Duodenal mucosa (tissue), 2 donors: ENCODE measurements at regions not wholly inside any gene's neighbourhood (a gene's known extent, or its start where the extent isn't known, plus 50 kb on each side); places are given as distances from the start of the nearest gene placed in this dataset.
"Not testable (repeated sequence)": the region's sequence is repeated elsewhere in the genome, so short reads cannot be mapped to it uniquely, and the experiment has no call there.

Experiments
- H3K27ac ChIP-seq: one replicate; pipeline ENCODE4 v1.7.0; 2013; ENCODE audit warnings: low read depth, low read length
- H3K27me3 ChIP-seq, 2 donors: one replicate each; pipeline ENCODE4 v1.7.0; 2013; ENCODE audit warnings: low read length in 2 of 2, control low read depth in 1 of 2; ENCODE audit not compliant: insufficient read depth in 2 of 2, control insufficient read depth in 1 of 2
- H3K36me3 ChIP-seq, 2 donors: one replicate each; pipeline ENCODE4 v1.7.0; 2013; ENCODE audit warnings: low read length in 2 of 2, control low read depth in 1 of 2; ENCODE audit not compliant: insufficient read depth in 2 of 2, control insufficient read depth in 1 of 2
- H3K4me1 ChIP-seq, 2 donors: one replicate each; pipeline ENCODE4 v1.7.0; 2013; ENCODE audit warnings: low read length in 2 of 2, control low read depth in 1 of 2; ENCODE audit not compliant: insufficient read depth in 2 of 2, control insufficient read depth in 1 of 2
- H3K4me3 ChIP-seq, 2 donors: one replicate each; pipeline ENCODE4 v1.7.0; 2013; ENCODE audit warnings: low read length in 2 of 2, low read depth in 1 of 2
- H3K9ac ChIP-seq, 2 donors: one replicate each; pipeline ENCODE4 v1.7.0; 2013; ENCODE audit warnings: low read length in 2 of 2, low read depth in 1 of 2
- H3K9me3 ChIP-seq, 2 donors: one replicate each; pipeline ENCODE4 v1.7.0; 2013; ENCODE audit warnings: low read length in 2 of 2, control low read depth in 1 of 2; ENCODE audit not compliant: control insufficient read depth in 1 of 2

DNA sequence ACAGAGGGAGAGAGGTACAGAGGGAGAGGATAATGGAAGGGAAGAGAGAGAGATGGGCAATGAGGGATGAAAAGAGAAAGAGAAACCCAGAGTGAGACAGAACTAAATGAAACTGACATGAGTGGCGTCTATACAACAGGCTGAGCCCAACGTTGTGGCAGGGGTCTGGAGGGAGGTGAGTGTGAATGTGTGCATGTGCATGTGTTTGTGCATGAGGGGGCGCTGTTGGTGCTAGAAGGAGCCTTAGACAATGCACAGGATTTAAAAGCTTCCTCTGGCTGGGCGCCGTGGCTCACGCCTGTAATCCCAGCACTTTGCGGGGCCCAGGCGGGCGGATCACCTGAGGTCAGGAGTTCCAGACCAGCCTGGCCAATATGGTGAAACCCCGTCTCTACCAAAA is 454.8 kb upstream of the CDH11 start:
- Histone ChIP-seq H3K27ac (no peak overlapping the region), H3K36me3 (no peaks in the 10 kb centered on the region), H3K27me3 (no peaks in the 10 kb centered on the region), H3K4me1 (no peaks in the 10 kb centered on the region), H3K9ac (no peak overlapping the region), H3K4me3 (no peak overlapping the region), H3K9me3 (peaks cover 0 to 8% of the 10 kb centered on the region in 2 donors)

DNA sequence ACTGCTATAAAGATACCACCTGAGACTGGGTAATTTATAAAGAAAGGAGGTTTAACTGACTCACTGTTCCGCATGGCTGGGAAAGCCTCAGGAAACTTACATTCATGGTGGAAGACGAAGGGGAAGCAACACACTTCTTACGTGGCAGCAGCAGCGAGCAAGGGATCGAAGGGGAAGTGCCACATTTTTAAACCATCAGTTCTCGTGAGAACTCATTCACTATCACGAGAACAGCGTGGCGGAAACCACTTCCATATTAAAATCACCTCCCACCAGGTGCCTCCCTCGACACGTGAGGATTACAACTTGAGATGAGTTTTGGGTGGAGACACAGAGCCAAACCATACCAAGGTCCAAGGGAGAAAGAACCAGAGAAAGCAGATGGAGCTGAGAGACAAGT is 454.3 kb upstream of the CDH11 start:
- no peaks in the 10 kb centered on the region for H3K36me3 ChIP-seq
- H3K4me3 ChIP-seq = no peak overlapping the region
- H3K4me1 ChIP-seq = no peaks in the 10 kb centered on the region
- H3K9ac ChIP-seq = no peak overlapping the region
- H3K27ac ChIP-seq = no peak overlapping the region
- H3K9me3 ChIP-seq = peaks cover 0 to 8% of the 10 kb centered on the region in 2 donors
- no peaks in the 10 kb centered on the region for H3K27me3 ChIP-seq

DNA sequence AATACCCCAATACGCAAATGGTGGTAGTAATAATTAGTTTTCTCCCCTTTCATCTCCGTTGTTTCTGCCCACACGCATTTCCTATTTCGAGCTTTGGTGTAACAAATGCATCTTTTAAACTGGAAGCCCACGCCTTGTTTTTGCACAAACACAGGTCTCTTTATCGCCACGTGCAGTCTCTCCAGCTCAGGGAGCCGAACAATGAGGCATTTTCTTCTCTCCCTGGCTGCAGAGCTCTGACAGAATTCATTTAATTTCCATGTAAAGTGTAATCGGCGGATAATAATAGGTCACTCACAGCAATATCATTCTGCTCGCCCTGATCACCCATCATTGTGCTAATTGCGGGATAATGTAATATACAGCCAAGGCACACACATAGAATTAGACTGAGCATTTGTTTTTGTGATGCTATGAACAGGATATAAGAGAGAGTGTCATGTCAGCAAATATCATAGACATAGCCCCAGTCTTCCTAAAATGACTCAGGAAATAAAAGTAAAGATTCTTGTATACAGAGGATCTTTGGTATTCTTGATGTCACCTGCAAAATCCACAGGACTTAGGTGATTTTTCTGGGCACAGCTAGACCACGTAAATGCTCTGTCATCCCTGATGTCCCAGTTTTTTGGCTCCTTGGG is 452.6 kb upstream of the CDH11 start:
- H3K27ac ChIP-seq = no peak overlapping the region
- H3K9ac ChIP-seq = no peak overlapping the region
- H3K4me1 ChIP-seq = no peaks in the 10 kb centered on the region
- H3K9me3 ChIP-seq = peaks cover 0 to 8% of the 10 kb centered on the region in 2 donors
- no peak overlapping the region for H3K4me3 ChIP-seq
- no peaks in the 10 kb centered on the region for H3K36me3 ChIP-seq
- H3K27me3 ChIP-seq = no peaks in the 10 kb centered on the region

DNA sequence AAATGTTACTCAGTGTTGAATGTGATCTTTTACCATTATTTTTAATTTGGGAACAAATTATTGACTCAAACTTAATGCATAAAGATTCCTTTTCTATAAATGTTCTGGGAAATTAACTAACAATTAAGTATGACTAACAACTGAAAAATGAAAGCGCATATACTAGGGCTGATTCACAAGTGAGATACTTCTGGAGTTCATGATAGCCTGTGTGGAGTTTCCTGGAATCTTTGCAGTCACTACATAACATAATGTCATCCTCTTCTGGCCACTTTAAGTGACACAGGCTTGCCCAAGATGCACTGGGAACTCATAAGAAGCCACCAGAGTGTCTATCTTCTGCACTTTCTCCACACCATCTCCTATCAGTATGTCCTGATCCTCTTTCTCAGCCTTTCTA is 450.3 kb upstream of the CDH11 start:
- peaks cover 0 to 8% of the 10 kb centered on the region in 2 donors for H3K9me3 ChIP-seq
- no peaks in the 10 kb centered on the region for H3K27me3 ChIP-seq
- H3K36me3 ChIP-seq = no peaks in the 10 kb centered on the region
- H3K27ac ChIP-seq = no peak overlapping the region
- H3K4me3 ChIP-seq = no peak overlapping the region
- H3K4me1 ChIP-seq = no peaks in the 10 kb centered on the region
- H3K9ac ChIP-seq = no peak overlapping the region

DNA sequence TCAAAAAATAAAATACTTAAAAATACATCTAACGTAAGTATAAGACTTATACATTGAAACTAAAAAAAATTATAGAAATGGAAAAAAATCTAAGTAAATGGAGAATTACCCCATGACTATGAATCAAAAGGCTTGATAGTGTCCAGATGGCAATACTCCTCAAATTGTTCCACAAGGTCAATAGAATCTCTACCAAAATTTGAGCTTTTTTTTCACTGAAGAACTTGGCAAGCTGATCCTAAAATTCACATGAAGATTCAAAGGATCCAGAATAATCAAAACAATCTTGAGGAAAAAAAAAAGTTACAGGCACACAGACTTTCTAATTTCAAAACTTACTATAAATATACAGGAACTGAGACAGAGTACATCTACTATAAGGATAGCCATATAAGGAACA is 448.4 kb upstream of the CDH11 start:
- Histone ChIP-seq H3K27ac (no peak overlapping the region), H3K4me1 (no peaks in the 10 kb centered on the region), H3K27me3 (no peaks in the 10 kb centered on the region), H3K36me3 (no peaks in the 10 kb centered on the region), H3K9ac (no peak overlapping the region), H3K9me3 (no peaks in the 10 kb centered on the region), H3K4me3 (no peak overlapping the region)

DNA sequence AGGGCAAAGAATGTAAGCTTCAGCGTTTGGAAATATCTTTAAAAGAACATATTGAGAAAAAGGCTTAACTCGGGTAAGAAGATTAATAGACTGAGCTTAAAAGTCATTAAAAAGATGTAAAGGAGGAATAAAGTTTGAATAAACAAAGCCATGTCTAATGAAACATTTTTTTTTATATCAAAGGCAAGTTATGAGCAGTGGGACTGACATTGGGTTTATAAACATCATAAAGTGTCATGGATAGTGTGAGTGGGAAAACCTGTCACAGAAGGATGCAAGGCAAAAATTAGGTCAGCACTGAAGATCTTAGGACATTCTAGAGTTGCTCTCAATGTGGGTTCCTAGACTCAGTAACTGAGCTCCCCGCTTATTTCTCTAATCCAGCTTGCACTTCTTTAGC is 438.0 kb upstream of the CDH11 start:
- Histone ChIP-seq H3K4me3 (no peak overlapping the region), H3K27me3 (no peaks in the 10 kb centered on the region), H3K36me3 (no peaks in the 10 kb centered on the region), H3K4me1 (no peaks in the 10 kb centered on the region), H3K9ac (no peak overlapping the region), H3K9me3 (peaks cover 4 to 7% of the 10 kb centered on the region in 2 donors), H3K27ac (no peak overlapping the region)

DNA sequence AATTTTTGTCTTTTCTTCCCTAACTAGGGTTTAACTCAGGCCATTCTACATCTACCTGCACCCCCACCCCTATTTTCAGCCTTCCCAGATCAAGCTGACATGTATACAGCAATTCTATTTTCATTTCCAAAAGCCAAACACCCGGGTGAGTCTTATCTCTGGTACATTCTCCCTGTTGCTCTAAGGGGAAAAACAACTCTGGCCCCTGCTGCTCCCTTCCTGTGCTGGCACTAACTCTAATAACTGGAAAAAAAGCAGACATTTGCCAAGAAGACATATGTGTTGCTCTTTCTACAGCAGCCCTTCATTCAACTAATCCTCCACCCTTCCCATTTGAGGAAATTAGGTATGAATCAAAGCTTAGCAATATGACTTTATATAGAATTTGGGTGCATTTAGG is 427.8 kb upstream of the CDH11 start:
- not testable (repeated sequence) for H3K9me3 ChIP-seq, H3K9ac ChIP-seq, H3K4me1 ChIP-seq, H3K27ac ChIP-seq, H3K4me3 ChIP-seq, H3K27me3 ChIP-seq, H3K36me3 ChIP-seq

DNA sequence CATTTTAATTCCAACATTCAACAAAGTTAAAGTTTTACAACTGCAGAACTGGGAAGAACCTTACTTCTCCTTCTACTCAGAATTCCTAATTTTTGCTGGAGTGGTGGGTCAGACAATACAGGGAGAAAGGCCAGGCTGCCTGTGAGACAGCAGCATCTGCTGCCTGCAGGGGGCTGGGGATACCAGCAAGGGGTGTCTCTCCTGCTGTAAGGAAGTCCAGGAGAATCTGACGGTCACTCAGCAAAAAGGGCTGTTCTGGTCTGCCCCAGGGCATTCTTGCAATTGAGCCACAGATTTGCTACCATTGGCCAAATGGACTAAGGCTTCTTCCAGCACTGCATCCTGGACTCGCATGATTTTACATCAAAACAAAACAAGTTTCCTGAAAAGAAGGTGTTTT is 426.6 kb upstream of the CDH11 start:
- H3K27me3 ChIP-seq = no peaks in the 10 kb centered on the region
- H3K9me3 ChIP-seq = no peaks in the 10 kb centered on the region
- no peak overlapping the region for H3K4me3 ChIP-seq
- no peak overlapping the region for H3K9ac ChIP-seq
- no peaks in the 10 kb centered on the region for H3K36me3 ChIP-seq
- no peaks in the 10 kb centered on the region for H3K4me1 ChIP-seq
- no peak overlapping the region for H3K27ac ChIP-seq

DNA sequence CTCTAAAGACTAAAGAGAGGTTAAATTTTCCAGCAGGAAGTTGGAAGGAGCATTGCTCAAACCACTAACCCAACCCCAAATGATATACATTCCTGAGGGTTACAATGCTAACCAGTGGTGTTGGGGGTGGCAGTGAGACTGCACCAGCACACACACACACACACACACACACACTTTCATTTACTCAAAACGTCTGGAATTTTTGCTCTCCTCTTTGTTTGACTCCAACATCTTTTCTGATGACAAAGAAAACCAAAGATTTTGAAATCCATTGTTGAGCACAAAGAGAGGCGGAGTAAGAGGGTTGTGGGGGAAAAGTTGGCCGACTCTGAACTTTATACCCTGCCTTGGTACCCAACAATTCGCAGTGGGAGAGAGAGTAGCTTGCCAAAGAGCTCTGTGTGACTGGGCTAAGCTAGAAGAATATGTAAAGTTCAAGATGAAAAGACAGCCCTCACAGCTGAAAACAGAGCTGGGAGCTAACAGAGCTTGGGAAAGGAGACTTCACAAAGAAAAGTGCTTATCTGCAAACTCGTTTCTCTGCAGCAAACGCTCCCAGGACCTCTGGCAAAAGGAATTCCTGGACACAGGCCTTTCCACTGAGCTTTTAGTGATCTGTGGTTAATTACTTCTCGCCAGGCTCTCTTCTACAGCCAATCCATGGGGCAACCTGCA is 426.0 kb upstream of the CDH11 start:
- H3K9ac ChIP-seq = no peak overlapping the region
- no peaks in the 10 kb centered on the region for H3K9me3 ChIP-seq
- H3K36me3 ChIP-seq = no peaks in the 10 kb centered on the region
- no peak overlapping the region for H3K4me3 ChIP-seq
- H3K27ac ChIP-seq = no peak overlapping the region
- no peaks in the 10 kb centered on the region for H3K27me3 ChIP-seq
- no peaks in the 10 kb centered on the region for H3K4me1 ChIP-seq

DNA sequence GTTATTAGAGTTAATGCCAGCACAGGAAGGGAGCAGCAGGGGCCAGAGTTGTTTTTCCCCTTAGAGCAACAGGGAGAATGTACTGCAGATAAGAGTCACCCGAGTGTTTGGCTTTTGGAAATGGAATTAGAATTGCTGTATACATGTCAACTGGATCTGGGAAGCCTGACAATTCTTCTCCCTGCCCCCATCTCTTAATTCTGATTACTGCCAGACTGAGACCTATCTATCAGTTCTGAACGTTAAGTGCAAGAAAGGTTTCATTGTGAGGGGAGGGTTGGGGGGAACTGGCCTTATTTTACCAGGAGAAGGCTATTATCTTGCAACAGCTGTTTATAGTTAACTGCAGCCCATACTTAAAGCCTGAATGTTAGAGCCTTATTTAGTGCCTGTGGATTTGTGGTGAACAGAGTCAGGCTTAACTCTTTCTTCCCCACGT is 424.5 kb upstream of the CDH11 start:
- H3K9ac ChIP-seq = no peak overlapping the region
- no peaks in the 10 kb centered on the region for H3K4me1 ChIP-seq
- no peaks in the 10 kb centered on the region for H3K27me3 ChIP-seq
- H3K9me3 ChIP-seq = no peaks in the 10 kb centered on the region
- H3K27ac ChIP-seq = no peak overlapping the region
- H3K36me3 ChIP-seq = no peaks in the 10 kb centered on the region
- no peak overlapping the region for H3K4me3 ChIP-seq
